ENCODE measurements at regions not wholly inside any gene's neighbourhood (a gene's known extent, or its start where the extent isn't known, plus 50 kb on each side); places are given as distances from the start of the nearest gene placed in this dataset.

GRCh38 chr10:128982616-128982915 is 484.5 kb upstream of the MGMT start:
- TF ChIP-seq POLR2A (IDR thresholded peaks at IDR 0.05) (no peak), CTCF (IDR thresholded peaks at IDR 0.05) (no peak)

Data from lower leg skin (tissue), 3 donors.